GM19043 (cell line): ENCODE measurements at regions not wholly inside any gene's neighbourhood (a gene's known extent, or its start where the extent isn't known, plus 50 kb on each side); places are given as distances from the start of the nearest gene placed in this dataset.

Source experiments
- ATAC-seq: cut with Tn5 transposase; IDR thresholded peaks from one replicate; pipeline ENCODE4 v1.9.1; 2021; ENCODE audit warnings: low read depth; ENCODE audit not compliant: unreplicated experiment

DNA sequence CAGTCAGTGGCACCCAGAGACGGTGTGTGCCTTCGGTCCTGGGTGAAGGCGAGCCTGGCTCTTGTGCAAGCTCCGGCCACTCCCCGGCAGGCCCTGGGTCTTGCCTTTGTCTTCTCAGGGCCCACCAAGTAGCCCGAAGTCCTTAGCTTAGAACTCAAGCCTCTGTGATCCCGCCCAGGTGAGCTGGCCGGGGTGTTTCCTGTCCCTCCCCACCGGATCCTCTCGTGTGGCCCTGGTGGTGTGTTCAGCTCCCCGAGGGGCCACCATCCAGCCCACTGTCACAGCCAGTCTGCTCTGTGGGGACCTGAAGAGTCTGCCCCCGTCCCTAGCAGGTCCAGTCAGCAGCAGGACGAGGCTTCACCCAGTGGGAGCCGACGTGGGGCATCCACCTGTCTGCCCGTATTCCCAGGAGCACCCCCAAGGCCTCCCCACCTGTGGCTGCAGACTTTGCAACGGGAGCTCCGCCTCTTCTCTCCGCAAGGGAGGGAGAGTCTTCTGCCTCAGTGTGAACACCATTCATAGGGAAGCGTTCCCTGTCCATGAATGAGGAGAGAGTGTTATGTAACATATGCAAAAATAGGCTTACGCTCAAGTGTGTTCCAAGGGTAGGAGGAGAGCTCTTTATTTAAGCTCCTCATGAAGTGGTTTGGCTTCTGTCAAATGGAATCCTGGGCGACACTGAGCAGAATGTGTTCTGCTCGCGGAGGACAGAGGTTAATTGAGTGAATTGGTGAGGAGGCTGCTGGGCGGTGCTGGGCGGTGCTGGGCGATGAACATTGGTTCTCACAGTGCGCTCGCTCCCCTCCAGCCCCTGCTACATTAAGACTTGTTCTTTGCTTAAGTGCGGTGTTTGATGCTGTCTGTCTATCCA is 108.9 kb downstream of the CRYAA start:
- no peak for ATAC-seq

DNA sequence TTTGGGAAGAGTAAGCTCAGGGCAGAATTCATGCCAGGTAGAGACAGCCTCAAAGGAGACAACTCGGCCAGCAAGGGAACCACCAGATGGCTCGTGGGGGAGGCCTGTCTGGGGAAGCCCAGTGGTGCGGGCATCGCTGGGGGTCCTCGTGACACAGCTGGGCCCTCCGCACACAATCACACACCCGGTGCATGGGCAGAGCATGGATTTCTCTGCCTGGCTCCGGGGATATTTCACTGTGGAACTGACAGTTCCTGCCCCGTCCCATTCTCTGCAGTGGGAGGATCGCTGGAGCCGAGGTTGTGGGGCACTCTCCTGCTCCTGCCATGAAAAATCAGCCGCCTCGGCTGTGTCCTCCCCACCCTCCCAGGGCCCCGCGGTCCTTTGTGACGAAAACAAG is 108.0 kb downstream of the CRYAA start:
- ATAC-seq = no peak

GRCh38 chr21:43275421-43276211 is 106.8 kb downstream of the CRYAA start:
- ATAC-seq = no peak

DNA sequence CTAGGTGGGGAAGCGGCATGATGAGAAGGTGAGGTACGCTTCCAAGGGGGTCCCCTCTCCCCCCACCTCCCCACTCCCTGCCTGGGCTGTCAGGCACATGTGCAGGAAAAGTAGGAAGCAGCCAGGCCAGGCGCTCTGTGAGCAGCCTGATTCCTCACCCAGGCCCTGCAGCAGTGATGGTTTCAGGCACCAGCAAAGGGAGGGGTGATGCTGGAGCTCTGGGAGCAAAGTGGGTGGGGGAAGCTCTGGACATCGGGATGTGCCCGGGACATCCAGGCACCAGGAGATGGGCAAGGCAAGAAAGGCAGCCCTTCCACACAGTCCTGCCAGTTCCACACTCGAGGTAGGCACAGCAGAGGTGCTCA is 106.1 kb downstream of the CRYAA start:
- no peak for ATAC-seq

DNA sequence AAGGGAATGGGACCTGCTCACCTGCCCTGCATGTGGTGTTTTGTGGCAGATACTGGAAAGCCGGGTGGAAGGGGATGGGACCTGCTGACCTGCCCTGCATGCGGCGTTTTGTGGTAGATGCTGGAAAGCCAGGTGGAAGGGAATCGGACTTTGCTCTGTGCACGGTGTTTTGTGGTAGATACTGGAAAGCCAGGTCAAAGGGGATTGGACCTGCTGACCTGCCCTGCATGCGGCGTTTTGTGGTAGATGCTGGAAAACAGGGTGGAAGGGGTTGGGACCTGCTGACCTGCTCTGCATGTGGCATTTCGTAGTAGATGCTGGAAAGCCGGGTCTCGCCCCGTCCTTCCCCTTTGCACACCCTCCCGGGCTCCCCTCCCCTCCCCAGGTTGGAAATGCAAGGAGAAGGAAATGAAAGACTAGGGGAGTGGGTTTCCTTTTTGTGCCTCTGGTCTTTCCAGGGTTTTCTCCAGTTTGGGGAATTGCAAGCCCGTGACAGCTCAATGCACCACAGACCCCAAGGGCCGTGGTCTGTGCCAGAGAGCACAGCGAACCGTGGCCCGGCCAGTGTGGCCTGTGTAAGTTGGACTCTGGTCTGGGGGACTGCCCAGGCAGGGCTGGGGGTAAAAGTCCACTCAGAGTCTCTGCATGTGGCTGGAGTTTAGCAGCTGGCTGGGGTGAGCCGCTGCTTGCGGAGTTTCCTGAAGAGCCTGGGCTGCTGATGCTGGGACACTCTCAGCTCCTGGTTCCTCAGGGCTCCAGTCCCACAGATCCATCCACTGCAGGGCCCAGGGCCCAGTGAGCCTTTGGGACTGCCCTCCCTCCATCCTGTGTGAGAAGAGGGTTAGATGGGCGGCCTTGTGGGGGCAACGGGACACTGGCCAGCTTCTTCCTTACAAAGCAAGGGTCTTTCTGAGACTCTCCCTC is 105.5 kb downstream of the CRYAA start:
- no peak for ATAC-seq

DNA sequence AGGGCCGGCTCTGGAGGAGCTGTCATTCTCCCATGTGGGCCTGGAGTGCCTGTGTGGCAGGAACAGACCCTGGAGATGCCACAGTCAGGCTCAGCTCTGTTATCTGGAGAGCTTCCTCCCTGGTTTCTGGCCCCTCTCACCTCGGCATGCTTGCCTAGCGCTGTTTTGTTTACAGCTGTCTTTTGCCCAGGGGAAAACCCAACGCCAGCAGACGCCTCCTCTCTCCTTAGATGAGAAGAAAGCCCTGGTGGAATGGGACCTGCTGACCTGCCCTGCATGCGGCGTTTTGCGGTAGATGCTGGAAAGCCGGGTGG is 104.9 kb downstream of the CRYAA start:
- ATAC-seq = no peak

- ATAC-seq = no peak
Measured at GRCh38 chr21:43273016-43273707, 104.4 kb downstream of the CRYAA start.

DNA sequence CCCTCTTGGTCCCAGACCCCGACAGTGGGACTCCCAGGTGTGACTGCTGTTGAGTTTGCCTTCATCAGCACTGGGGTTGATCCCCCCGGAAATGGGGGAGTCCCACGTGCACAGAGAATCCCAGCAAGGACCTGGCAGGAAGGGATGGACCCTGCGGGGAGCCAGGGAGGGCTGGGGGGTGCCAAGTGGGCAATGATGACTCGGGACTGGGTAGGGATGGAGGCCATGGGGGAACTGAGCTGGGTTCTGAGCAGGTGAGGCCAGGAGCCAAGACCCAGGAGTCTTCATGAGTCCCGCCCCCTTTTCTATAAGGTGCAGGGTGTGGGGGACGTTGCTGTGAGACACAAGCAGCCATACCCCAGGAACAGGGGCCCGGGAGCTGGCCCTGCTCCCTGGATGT is 103.8 kb downstream of the CRYAA start:
- no peak for ATAC-seq

DNA sequence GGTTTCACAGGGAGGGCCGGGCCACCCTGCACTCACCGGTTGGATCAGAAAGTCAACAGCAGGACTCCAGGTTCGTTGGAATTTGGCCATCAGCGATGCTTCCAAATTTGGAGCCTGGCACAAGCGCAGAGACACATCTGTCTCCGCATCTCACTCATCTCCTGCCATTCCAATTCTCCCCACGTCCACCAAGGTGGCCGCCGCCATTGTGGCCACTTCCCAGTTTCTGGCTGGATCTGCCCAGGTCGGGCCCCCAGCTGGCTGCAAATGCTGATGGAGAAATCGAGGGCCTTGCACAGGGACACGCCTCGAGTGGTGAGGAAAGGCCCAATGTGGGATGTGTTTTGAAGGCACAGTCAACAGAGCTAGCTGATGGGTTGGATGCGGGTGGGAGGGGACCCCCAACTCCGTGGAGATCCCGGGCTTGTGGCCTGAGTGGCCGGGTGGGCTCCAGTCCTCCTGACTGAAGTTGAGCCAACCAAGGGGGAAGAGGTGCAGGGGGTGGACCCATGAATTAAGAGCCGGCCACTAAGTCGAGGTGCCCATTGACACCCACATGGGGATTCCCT is 102.7 kb downstream of the CRYAA start:
- no peak for ATAC-seq

DNA sequence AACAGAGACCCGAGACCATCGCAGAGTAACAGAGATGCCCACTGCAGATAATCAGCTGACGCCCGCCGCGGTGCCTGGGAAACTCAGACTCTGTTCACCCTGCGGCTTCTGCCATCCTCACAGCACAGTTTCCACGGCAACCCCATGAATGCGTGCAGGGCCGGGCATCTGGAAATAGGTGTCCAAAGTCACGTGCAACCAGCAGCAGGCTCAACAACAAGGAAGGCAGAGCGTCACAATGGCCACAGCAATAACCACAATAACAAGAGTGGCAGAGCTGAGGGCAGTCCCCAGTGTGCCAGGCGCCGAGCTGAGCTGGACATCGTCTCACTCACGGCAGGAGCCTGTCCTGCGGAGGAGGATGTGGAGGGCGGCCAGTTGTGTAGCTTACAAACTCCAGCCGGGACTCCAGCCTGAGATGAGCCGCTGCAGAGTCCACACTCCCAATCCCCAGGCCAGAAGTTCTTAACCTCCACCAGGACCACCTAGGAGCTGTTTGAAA is 102.0 kb downstream of the CRYAA start:
- ATAC-seq = no peak

DNA sequence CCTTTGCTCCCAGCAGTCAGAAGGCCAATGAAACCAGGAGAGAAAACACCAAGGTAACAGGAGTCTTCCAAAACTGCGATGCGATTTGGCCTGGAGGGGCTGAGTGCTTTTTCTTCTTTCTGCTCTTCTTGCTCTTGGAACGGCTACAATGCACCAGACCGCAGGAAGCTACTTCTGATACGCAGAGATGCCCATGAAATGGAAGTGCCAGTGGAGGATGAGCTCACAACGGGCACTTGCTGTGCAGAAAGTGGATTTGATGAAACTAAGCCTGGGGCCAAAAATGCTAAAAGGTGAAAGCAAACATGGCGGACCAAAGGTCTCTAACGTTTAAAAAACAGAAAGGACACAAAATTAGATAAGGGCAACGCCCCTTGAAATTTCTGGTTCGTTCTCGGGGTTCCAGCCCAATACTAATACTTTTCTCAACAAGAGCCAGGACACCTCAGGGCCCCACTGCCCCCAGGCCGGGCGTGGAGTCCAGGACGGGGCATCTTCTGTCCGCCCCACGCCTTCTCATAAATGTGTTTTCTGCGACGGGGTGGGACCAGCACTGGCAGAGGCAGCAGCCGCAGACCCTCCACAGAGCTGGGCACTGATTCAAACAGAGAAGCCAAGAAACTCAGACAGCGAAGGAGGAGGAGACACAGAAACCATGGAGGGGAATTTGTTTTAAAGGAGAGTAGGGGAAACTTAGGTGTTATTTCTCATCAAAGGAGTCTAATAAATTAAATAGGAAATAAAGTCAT is 101.3 kb downstream of the CRYAA start:
- no peak for ATAC-seq

DNA sequence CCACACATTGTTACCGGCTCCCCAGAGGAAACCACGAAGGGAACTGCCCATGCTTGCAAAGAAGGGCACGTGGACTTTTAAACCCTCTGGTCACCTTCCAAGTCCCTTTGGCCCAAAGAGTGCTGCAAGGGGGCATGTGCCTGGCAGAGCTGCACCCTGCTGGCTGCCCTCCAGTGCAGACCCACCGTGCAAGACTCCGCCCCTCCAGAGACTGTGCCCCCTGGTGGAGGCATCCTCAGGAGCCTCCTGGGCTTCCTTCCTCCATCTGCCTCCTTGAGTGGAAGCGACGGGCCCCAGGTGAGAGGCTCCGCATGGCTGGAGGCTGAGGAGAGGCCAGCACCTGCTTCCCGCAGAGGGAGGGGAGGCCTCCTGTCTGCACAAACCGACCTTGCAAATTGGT is 100.6 kb downstream of the CRYAA start:
- ATAC-seq = no peak

- no peak for ATAC-seq
Measured at GRCh38 chr21:43268804-43269186, 100.0 kb downstream of the CRYAA start.

- ATAC-seq = no peak
Measured at GRCh38 chr21:43268086-43268803, 99.4 kb downstream of the CRYAA start.

- ATAC-seq = no peak
Measured at GRCh38 chr21:43267391-43268085, 98.7 kb downstream of the CRYAA start.

- ATAC-seq = no peak
Measured at GRCh38 chr21:43266534-43266933, 97.7 kb downstream of the CRYAA start.

DNA sequence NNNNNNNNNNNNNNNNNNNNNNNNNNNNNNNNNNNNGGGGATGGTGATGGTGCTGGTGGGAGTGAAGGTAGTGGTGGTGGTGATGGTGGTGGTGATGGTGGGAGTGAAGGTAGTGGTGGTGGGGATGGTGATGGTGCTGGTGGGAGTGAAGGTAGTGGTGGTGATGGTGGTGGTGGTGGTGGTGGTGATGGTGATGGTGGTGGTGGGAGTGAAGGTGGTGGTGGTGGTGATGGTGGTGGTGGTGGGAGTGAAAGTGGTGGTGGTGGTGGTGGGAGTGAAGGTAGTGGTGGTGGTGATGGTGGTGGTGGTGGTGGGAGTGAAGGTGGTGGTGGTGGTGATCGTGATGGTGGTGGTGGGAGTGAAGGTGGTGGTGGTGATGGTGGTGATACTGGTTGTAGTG is 93.6 kb downstream of the CRYAA start:
- ATAC-seq = no peak
